HPDE6-E6E7 (cell line): ENCODE measurements at regions not wholly inside any gene's neighbourhood (a gene's known extent, or its start where the extent isn't known, plus 50 kb on each side); places are given as distances from the start of the nearest gene placed in this dataset.
"Not testable (repeated sequence)": the region's sequence is repeated elsewhere in the genome, so short reads cannot be mapped to it uniquely, and the experiment has no call there.

ENCODE experiments used
- DNase-seq: peaks from one replicate; pipeline ENCODE4 v3.0.0; 2011; ENCODE audit warnings: missing footprints; ENCODE audit errors: extremely low spot score

DNA sequence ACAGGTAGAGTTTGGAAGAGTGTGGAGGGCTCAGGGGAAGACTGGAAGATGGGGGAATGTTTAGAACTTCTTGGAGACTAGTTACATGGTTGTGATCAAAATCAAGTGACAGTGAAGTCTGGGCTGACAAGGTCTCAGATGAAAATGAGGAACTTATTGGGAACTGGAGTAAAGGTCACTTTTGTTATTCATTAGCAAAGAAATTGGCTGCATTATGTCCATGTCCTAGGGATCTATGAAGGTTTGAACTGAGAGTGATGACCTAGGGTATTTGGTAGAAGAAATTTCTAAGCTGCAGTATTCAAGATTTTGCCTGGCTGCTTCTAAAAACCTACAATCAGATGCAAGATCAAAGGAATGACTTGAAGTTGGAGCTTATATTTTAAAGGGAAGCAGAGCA lies 747.1 kb downstream of the KCNJ2 start:
- DNase-seq: no peak

DNA sequence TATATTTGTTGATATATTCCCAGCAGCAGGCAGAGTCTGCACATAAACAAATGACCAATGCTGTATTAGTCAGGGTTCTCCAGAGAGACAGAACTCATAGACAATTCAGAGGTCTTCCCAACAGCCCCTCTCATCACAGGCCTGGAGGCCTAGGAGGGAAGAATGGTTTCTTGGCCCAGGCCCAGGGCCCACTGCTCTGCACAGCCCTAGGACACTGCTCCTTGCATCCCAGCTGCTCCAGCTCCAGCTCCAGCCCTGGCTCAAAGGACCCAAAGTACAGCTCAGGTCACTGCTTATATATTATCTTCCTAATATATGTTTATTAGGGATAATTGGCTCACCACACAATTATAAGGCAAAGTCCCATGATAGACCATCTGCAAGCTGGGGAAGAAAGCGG lies 749.9 kb downstream of the KCNJ2 start:
- DNase-seq: no peak

DNA sequence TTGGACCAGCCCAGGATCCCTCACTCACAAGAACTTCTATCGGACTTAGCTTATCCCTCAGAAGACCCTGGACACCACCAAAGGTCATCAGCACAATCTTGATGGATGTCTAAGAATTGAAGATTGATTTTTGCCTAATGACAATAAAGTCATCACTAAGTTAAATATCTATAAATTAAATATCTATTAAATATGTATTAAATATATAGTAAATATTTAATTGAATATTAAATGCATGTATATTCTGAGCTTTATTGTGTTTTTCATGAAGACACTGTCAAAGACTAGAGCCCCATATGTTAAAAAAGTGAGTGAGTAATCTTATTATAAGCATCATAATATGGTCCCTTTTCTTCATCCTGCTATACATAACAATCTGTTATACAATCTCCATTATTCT lies 751.1 kb downstream of the KCNJ2 start:
- no peak for DNase-seq

DNA sequence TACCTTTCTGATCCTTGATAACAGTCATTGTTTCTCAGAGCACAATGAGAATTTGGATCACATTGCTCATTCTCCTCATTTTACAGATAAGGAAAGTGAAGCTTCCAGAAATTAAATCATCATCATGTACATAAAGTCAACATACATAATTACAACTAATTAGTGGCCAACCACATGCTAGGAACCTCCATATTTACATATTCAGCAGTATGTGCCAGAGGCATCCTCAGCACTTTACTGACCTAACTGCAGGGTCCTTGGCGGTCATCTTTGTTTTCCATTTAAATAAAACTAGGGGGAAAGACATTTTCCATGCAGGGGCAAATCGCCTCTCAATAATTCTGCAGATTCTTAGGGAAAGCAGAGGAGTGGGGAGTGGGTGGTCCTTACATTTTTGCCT lies 752.9 kb downstream of the KCNJ2 start:
- DNase-seq: no peak

DNA sequence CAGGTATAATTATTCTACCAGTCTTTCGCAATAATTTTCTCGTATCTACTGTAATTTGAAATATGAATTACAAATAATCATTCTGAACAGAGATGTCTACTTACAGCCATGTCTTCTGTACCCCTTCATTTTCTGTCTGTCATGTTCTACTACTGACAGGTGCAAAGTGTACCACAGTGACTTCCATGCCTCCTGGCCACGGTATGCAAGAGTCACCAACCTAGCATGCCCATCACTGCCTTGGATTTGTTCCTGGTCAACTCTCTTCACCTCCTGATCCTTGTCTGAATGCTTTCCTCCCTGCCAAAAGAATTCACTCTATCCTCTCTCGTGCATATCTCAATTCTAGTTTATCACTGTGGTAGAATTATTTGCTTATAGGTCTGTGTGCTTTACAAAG lies 755.4 kb downstream of the KCNJ2 start:
- no peak for DNase-seq

DNA sequence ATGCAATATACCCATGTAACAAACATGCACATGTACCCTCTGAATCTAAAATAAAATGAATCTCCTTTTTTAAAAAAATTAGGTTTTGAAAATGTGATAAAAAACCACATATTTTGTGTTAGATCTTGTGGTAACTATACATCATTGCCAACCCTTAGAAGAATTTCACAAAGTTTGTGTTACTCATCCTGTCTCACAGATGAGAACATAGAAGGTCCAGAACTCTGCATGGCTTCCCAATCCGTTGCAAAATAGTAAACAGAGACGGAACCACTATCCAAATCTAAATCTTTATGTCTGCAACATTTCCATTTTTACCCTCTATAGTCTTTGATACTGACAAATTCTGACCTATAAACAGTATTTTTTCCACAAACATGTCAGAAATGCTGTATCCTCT lies 759.9 kb downstream of the KCNJ2 start:
- no peak for DNase-seq

DNA sequence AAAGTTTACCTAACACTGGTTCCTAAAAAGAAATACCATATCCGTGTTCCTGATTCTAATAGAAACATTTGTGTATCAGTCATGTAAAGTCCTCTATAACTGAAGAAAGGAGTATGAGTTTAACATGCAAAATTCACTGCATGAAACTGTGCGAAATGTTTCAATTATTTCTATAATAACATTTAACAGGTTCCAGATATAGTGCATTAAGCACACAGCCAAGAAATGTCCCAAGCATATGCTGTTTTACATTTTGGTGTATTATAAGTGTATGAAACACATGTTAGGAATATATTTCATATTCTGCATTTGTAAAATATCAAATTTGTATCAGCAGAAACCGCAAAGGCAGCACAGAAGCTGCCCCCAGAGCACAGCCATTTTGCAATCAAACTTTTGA lies 764.9 kb downstream of the KCNJ2 start:
- DNase-seq: no peak

DNA sequence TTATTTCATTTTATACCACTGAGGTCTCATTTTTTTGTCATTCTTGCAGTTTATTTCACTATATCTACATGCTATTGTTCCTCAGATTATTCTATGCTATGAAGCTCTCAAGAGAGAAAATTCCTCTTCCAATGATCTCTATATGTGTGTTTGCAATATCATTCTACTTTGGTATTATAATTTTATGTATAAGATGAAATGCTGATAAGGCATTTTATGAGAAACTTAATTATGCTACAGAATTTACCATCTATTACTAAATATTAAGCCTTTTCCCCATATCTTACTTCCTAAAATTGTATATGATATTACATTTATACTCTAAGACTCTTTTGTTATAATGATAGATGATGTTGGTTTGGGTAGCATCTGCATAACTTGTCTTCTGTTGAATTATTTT lies 765.5 kb downstream of the KCNJ2 start:
- DNase-seq: no peak

DNA sequence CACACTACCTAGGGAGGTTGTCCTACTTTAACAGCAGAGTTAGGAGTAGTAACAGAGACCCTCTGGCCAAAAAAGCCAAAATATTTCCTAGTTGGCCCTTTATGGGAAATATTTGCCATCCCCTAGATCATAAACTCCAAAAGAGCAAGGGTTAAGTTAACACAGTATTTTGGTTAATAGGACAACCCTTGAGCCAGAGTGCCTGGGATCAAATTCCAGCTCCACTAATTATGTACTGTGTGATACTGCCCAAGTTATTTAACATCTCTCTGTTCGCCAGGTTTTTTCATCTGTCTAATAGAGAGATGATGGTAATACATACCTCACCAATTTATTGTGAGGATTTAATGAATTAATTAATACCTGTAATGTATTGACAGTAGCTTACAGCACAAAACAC lies 767.4 kb downstream of the KCNJ2 start:
- DNase-seq: no peak

DNA sequence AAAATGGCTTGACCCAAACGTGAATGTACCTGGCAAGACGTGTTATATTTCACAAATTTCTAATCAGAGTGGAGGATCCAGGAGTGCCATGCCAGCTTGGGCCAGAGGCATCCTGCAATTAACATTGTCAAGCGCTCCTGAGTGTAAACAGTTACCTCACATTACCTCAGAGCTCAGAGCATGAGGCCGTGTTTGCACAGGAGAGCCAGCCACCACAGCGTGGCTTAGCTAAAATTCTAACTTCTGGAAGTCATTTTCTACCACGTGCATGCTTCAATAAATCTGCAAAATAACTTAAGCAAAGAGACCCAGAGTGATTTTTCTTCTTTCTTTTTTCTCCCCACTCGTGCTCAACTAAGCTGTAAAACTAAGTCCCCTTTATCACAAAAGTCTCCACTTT lies 769.0 kb downstream of the KCNJ2 start:
- no peak for DNase-seq

DNA sequence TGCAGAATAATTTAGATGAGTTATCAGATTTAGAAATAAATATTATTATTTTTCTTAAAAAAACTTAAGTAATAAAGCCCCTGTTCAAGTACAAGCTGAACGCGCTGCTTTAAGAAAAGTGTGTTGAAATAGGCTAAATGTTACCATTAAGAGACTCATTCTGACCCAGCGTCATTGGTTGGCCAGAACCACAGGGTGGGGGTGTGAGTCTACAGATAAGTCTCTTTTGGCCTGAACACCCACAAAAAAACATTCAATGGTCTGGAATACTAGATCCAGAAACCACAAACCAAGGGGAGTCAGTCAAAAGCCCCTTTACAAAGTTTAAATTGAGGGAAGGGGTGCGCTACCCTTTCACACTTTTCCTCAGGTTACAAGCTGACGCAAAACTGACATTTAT lies 776.1 kb downstream of the KCNJ2 start:
- DNase-seq: no peak

DNA sequence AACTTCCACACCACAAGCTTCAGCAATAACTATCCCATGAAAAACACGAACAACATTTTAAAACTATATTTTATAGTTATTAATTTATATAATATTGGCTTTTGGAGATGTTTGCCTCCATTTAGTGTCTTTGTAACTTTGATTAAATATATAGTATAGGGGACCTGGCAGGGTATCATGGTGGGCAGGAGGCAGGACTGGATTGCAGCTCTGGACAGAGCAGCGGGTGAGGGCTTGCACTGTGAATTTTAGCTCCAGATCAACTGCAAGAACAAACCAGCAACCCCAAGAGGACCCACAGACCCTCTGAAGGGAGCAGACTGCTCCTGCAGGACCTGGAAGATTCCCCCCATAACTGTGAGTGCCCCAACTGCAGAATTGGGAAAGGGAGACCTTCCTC lies 777.9 kb downstream of the KCNJ2 start:
- no peak for DNase-seq

DNA sequence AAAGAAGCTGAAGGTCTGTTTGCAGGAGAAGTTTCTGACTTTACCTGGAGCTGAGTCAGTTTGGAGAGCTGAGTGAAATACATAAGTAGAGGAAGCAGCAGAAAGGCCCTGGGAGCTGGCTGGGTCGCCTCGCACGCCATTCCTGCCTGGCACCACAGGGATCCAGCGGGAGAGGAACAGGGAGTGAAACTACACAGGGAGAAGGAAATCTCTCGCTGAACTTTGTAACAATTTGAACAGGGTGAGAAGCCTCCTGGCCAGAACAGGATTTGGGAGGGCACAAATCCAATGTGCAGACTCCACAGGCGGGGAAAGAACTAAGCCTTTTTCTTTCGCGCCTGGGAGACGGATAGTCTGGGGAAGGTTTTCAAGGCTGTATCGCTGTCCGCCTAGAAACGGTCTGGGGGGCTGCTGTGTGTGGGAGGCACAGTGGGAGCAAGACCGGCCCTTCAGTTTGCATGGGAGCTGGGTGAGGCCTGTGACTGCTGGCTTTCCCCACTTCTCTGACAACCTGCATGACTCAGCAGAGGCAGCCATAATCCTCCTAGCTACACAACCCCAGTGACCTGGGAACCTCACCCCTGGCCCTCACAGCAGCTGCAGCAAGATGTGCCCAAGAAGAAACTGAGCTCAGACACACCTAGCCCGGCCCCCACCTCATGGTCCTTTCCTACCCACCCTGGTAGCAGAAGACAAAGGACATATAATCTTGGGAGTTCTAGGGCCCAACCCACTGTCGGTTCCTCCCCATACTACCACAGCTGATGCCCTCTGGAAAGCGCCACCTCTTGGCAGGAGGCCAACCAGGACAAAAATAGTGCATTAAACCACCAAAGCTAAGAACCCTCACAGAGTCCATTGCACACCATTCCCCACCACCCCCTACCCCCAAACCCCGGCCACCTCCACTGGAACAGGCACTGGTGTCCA lies 778.6 kb downstream of the KCNJ2 start:
- no peak for DNase-seq

DNA sequence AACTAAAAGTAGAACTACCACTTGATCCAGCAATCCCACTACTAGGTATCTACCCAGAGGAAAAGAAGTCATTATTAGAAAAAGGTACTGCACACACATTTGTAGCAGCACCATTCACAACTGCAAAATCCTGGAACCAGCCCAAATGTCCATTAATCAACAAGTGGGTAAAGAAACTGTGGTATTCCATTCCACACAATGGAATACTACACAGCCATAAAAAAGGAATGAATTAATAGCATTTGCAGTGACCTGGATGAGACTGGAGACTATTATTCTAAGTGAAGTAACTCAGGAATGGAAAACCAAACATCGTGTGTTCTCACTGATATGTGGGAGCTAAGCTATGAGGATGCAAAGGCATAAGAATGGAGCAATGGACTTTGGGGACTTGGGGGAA lies 783.8 kb downstream of the KCNJ2 start:
- DNase-seq: not testable (repeated sequence)

DNA sequence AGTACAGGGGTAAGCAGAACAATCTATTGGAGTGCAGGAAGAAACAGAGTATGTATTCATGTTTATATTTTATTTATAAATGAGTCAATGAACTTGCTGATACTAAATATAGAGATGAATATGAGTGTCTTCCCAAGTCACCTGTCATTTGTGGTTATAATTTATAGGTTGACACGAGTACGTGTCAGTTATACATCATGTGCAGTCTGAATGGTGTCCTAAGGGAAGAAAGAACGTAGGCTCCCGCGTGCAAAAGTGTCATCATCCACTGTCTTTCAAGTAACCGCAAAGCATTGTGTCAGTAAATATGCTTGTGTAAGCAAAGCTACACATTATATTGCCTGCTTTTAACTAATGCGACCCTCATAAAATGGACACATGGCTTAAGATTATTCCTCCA lies 786.1 kb downstream of the KCNJ2 start:
- no peak for DNase-seq

DNA sequence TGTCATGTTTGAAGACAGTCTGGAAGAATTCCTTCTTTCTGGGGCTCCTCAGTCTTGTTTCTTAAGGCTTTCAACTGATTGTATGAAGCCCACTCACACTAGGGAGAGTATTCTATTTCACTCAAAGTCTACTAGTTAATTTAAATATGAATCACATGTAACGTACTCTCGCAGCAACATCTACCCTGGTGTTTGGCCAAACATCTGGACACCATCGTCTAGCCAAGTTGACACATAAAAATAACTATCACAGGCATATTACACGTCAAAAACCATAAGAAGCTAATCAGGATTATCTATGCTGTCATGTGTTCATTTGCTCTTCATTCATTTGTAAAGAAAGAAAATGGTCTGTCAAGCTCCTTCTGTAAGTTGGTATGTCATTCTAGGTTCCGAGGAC lies 787.4 kb downstream of the KCNJ2 start:
- DNase-seq: no peak

DNA sequence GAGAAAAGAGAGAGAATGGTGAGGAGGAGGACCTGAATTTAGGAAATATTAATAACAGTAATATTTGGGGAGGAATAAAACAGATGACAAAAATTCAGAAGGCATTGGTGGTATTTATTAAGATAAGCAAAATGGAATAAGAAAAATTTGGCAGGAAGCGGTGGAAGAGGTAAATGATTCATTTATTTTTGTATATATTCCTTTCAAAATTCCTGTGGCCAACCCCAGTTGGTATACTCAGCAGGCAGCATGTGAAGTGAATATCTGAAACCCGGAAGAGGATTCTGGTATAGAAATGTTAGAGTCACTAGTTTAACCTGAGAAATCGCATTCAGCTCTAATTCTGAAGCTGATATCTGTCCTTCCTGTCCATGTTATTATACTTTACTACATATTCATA lies 792.0 kb downstream of the KCNJ2 start:
- no peak for DNase-seq

DNA sequence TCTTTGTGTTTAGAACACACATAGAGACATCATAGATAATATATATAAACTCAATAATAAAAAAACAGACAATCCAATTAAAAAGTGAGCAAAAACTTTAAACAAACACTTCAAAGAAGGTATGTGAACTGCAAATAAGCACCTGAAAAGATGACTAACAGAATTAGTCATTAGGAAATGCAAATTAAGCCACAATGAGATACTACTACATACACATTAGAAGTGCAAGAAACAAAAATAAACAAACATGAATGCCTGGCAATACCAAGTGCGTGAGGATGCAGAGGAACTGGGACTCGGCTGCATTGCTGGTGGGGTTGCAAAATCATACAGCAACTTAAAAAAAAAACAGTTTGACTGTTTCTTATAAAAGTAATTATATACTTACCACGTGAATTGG lies 799.0 kb downstream of the KCNJ2 start:
- DNase-seq: no peak

DNA sequence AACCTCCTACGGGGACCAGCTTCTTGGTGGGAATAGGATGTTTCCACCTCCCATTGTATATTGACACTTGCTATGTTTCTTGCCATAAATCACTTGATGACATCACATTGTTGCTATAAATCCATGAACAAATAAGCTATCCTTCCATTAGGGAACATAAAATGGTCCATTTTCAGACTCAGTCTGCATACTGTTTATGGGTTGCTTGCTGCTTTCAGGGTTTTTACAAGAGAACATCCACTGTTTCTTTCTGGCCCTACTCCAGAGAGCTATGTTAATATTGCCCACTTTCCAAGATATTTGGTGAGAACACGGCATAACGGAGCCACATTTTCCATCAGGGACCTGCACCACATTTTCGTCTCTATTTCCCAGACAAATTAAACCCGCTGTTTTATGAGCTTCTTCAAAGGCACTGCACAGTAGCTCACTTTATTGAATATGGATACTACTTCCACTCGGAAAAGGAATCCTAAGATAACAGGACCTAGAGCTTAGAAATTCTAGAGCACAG lies 800.2 kb downstream of the KCNJ2 start:
- no peak for DNase-seq

DNA sequence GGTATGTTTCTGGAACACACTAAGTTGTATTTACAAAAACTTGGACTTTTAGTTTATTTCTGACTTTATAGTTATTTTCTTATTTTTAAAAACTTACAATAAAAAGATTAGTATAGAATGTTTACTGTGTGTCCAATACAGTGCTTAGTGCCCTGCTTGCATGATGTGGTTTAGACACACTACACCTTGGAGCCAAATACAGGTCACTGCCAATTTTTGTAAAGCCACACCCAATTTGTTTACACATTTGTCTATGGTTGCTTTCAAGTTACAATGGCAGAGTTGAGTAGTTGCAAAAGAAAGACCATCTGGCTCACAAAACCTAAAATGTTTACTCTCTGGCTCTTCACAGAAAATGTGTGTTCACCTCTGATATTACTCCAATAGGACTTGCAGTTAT lies 807.1 kb downstream of the KCNJ2 start:
- DNase-seq: no peak

DNA sequence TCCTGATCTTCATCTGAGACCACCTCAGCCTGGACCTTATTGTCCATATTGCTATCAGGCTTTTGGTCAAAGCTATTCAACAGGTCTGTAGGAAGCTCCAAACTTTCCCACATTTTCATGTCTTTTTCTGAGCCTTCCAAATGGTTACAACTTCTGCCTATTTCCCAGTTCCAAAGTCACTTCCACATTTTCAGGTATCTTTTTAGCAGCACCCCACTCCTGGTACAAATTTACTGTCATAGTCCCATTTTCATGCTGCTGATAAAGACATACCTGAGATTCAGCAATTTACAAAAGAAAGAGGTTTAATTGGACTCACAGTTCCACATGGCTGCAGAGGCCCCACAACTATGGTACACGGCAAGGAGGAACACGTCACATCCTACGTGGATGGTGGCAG lies 815.5 kb downstream of the KCNJ2 start:
- DNase-seq: no peak

DNA sequence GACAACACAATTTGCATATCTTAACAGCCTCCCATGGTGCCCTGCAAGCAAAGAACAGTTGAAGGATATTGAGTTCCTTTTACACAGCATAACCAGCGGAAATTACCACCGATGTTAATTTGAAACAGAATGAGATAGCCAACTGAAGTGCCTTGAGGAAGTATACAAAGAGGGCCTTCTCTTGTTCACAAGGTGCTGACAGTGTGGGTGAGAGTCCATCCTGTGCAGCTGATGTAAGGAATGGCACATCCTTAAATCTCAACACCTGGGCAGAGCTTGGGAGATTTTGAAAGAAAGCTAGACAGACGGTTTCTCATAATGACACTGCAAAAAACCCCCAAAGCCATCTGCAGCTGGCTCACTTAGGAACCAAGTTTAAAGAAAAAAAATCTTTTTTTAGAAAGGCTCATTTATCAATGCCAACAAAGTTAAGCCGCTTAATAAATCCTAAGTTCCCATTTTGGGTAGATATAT lies 818.6 kb downstream of the KCNJ2 start:
- DNase-seq: no peak

DNA sequence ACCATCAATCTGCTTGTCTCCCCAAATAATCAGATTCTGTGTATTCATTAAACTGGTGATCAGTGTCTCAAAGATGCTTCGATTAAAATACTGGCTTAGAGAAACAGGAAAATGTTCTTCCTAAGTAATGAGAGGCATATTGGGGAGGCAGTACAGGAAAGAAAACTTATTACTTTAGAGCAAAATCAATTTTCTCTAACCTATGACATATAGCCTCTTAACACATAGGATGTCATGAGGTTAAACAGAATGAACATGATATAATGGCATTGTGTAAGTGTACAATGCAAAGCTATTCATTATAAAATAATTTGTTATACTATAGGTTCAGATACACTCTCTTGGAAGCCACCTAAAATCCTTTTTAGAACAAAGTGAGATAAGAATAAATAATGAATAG lies 819.3 kb downstream of the KCNJ2 start:
- DNase-seq: no peak

DNA sequence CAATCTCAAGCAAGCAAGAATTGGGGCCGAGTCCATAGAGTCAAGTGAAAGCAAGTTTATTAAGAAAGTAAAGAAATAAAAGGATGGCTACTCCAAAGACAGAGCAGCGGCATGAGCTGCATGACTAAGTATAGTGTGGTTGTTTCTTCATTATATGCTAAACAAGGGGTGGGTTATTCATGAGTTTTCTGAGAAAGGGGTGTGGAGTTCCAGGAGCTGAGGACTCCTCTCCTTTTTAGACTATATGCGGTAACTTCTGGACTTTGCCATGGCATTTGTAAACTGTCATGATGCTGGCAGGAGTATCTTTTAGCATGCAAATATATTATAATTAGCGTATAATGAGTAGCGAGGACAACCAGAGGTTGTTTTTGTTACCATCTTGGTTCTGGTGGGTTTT lies 819.9 kb downstream of the KCNJ2 start:
- no peak for DNase-seq
